Neural cell (in vitro differentiated cells): ENCODE measurements at regions not wholly inside any gene's neighbourhood (a gene's known extent, or its start where the extent isn't known, plus 50 kb on each side); places are given as distances from the start of the nearest gene placed in this dataset.

ENCODE experiments used
- H2AFZ ChIP-seq: fragments of 200-600, 300-800 bp; sonication (generic), shearing (Covaris generic); 2 replicates; pipeline ENCODE4 v1.6.0; 2014; ENCODE audit warnings: low read depth, mild to moderate bottlenecking, antibody characterized with exemption, low read length, moderate library complexity
- H3F3A ChIP-seq: fragments of 200-600 bp; shearing (Covaris generic); 2 replicates; pipeline ENCODE4 v1.6.1; 2016; ENCODE audit warnings: mild to moderate bottlenecking, moderate library complexity, mixed read lengths, antibody characterized with exemption, low read length; ENCODE audit not compliant: insufficient read depth, poor library complexity, severe bottlenecking
- H3K27ac ChIP-seq: fragments of 200-600, 300-800 bp; sonication (generic), shearing (Covaris generic); 2 replicates; pipeline ENCODE4 v1.5.1; 2014; ENCODE audit warnings: mild to moderate bottlenecking, low read length, moderate library complexity
- H3K27me3 ChIP-seq: fragments of 300-800, 200-600 bp; sonication (generic), shearing (Covaris generic); 2 replicates; pipeline ENCODE4 v1.6.0; 2014; ENCODE audit warnings: mild to moderate bottlenecking, low read depth, low read length, moderate library complexity; ENCODE audit not compliant: insufficient read depth
- H3K36me3 ChIP-seq: fragments of 300-800, 200-600 bp; sonication (generic), shearing (Covaris generic); 2 replicates; pipeline ENCODE4 v1.5.1; 2014; ENCODE audit warnings: mild to moderate bottlenecking, antibody characterized with exemption, low read length, moderate library complexity; ENCODE audit not compliant: insufficient read depth
- H3K4me2 ChIP-seq: fragments of 300-800, 200-600 bp; sonication (generic), shearing (Covaris generic); 2 replicates; pipeline ENCODE4 v1.6.0; 2014; ENCODE audit warnings: mild to moderate bottlenecking, low read length
- H3K4me3 ChIP-seq: fragments of 300-800, 200-600 bp; sonication (generic), shearing (Covaris generic); 2 replicates; pipeline ENCODE4 v1.5.1; 2014; ENCODE audit warnings: mild to moderate bottlenecking, low read length, moderate library complexity
- H3K79me2 ChIP-seq: fragments of 200-600 bp; shearing (Covaris generic); replicated peaks from 2 replicates; pipeline ENCODE4 v1.6.0; 2014; ENCODE audit warnings: mild to moderate bottlenecking, low read length, moderate library complexity; ENCODE audit not compliant: insufficient read depth
- H3K9ac ChIP-seq: fragments of 300-800, 200-600 bp; sonication (generic), shearing (Covaris generic); 2 replicates; pipeline ENCODE4 v1.6.1; 2016; ENCODE audit warnings: mild to moderate bottlenecking, low read length, mixed read lengths
- H3K9me2 ChIP-seq: fragments of 200-600 bp; shearing (Covaris generic); 2 replicates; pipeline ENCODE4 v1.6.1; 2016; ENCODE audit warnings: mild to moderate bottlenecking, low read length, mixed read lengths; ENCODE audit not compliant: insufficient read depth
- H3K9me3 ChIP-seq: fragments of 200-600, 300-800 bp; sonication (generic), shearing (Covaris generic); 2 replicates; pipeline ENCODE4 v1.6.1; 2016; ENCODE audit warnings: mild to moderate bottlenecking, mixed run types, low read length, moderate library complexity, mixed read lengths
- H4K20me1 ChIP-seq: fragments of 200-600 bp; shearing (Covaris generic); 2 replicates; pipeline ENCODE4 v1.6.1; 2016; ENCODE audit warnings: mild to moderate bottlenecking, mixed run types; ENCODE audit not compliant: insufficient read depth
- CTCF ChIP-seq: fragments of 450-650 bp; IDR thresholded peaks from 2 replicates; pipeline ENCODE4 v1.5.1; 2014; ENCODE audit warnings: antibody characterized with exemption, mild to moderate bottlenecking, moderate library complexity; ENCODE audit not compliant: poor library complexity, severe bottlenecking
- EP300 ChIP-seq: fragments of 450-650 bp; conservative IDR thresholded peaks from 2 replicates; pipeline ENCODE4 v1.6.1; 2014; ENCODE audit warnings: antibody characterized with exemption, mild to moderate bottlenecking, moderate library complexity; ENCODE audit not compliant: poor library complexity, severe bottlenecking
- EZH2 ChIP-seq: fragments of 200-600, 300-800 bp; shearing (Covaris generic), sonication (generic); IDR thresholded peaks from 2 replicates; pipeline ENCODE4 v1.6.1; 2014; ENCODE audit warnings: antibody characterized with exemption, low read length, borderline replicate concordance, mild to moderate bottlenecking; ENCODE audit not compliant: insufficient read depth, poor library complexity, severe bottlenecking
- MXI1 ChIP-seq: fragments of 450-650 bp; conservative IDR thresholded peaks from 2 replicates; pipeline ENCODE4 v1.6.1; 2014; ENCODE audit warnings: antibody characterized with exemption, mild to moderate bottlenecking; ENCODE audit not compliant: poor library complexity, severe bottlenecking
- POLR2AphosphoS5 ChIP-seq: IDR thresholded peaks from 2 replicates; pipeline ENCODE4 v1.6.1; 2012
- RAD21 ChIP-seq: fragments of 450-650 bp; conservative IDR thresholded peaks from 2 replicates; pipeline ENCODE4 v1.6.1; 2014; ENCODE audit warnings: antibody characterized with exemption, mild to moderate bottlenecking, moderate library complexity
- REST ChIP-seq: IDR thresholded peaks from 2 replicates; pipeline ENCODE4 v1.6.1; 2012; ENCODE audit warnings: borderline replicate concordance
- SMC3 ChIP-seq: fragments of 450-650 bp; conservative IDR thresholded peaks from 2 replicates; pipeline ENCODE4 v1.6.1; 2014; ENCODE audit warnings: antibody characterized with exemption, mild to moderate bottlenecking, moderate library complexity; ENCODE audit not compliant: poor library complexity
- TAF1 ChIP-seq: IDR thresholded peaks from 2 replicates; pipeline ENCODE4 v1.6.1; 2012; ENCODE audit warnings: low read depth

- no peak overlapping the region for H3K9ac ChIP-seq
- H3K79me2 ChIP-seq: no peaks in the 10 kb centered on the region
- H3K9me2 ChIP-seq: no peaks in the 10 kb centered on the region
- no peaks in the 10 kb centered on the region for H3K9me3 ChIP-seq
- H3K36me3 ChIP-seq: no peaks in the 10 kb centered on the region
- TF ChIP-seq RAD21 (no peak), TAF1 (no peak), EZH2 (no peak), EP300 (no peak), REST (no peak), POLR2AphosphoS5 (no peak), SMC3 (no peak), MXI1 (no peak)
- no peak overlapping the region for H3K4me2 ChIP-seq
- H3F3A ChIP-seq: no peaks in the 10 kb centered on the region
- H4K20me1 ChIP-seq: no peaks in the 10 kb centered on the region
- H3K27me3 ChIP-seq: no peaks in the 10 kb centered on the region
- no peak overlapping the region for H3K27ac ChIP-seq
- no peak overlapping the region for H3K4me3 ChIP-seq
- no peak overlapping the region for H2AFZ ChIP-seq
Measured at GRCh38 chr2:57450170-57450569, 596.4 kb upstream of the VRK2 start.

GRCh38 chr2:57452634-57453033, 594.0 kb upstream of the VRK2 start:
- Histone ChIP-seq H3K9me3 (no peaks in the 10 kb centered on the region), H3K27ac (no peak overlapping the region), H3K4me3 (no peak overlapping the region), H2AFZ (no peak overlapping the region), H3K27me3 (no peaks in the 10 kb centered on the region), H3K36me3 (no peaks in the 10 kb centered on the region), H3K9ac (no peak overlapping the region), H3K9me2 (no peaks in the 10 kb centered on the region), H4K20me1 (no peaks in the 10 kb centered on the region), H3F3A (no peaks in the 10 kb centered on the region), H3K79me2 (no peaks in the 10 kb centered on the region), H3K4me2 (no peak overlapping the region)
- TF ChIP-seq SMC3: no peak
- no peak for TF ChIP-seq TAF1
- no peak for TF ChIP-seq RAD21
- no peak for TF ChIP-seq MXI1
- TF ChIP-seq CTCF: no peak
- TF ChIP-seq EZH2: no peak
- TF ChIP-seq EP300: no peak
- no peak for TF ChIP-seq REST
- TF ChIP-seq POLR2AphosphoS5: no peak
